ENCODE measurements at regions not wholly inside any gene's neighbourhood (a gene's known extent, or its start where the extent isn't known, plus 50 kb on each side); places are given as distances from the start of the nearest gene placed in this dataset.

GRCh38 chr4:52173470-52174045 lies 122.5 kb downstream of the SPATA18 start:
- intact Hi-C loops (cut with DNase I; ENCODE audit: low total_unique reads), result no loop called here
- peak in 1 of 2 donors; percentile 40 for DNase-seq
- TF ChIP-seq POLR2A (IDR thresholded peaks at IDR 0.05) (no peak), CTCF (IDR thresholded peaks at IDR 0.05) (no peak)
- Histone ChIP-seq H3K36me3 (no peaks in the 10 kb centered on the region), H3K9me3 (no peaks in the 10 kb centered on the region), H3K4me3 (no peak overlapping the region), H3K27ac (no peak overlapping the region), H3K4me1 (no peaks in the 10 kb centered on the region), H3K27me3 (no peaks in the 10 kb centered on the region)

DNA sequence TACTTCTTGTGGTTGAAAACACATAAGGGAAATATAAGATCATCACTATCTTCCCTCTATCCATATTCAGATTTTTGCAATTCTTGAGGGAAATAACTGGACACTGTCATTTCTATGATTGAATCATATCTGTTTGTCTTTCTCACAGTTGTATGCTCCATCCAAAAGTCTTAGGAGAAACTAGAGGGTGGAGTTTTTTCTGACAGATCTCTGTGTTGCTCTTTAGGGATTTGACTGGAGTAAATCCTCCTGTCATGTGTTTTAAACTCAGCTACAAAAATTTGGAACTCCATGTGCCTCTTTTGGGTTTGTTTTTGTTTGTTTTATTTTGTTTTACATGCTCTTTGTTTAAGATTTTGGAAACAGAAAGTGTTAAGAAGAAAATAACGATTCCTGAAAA lies 136.5 kb downstream of the SPATA18 start:
- no peaks in the 10 kb centered on the region for H3K4me1 ChIP-seq
- TF ChIP-seq POLR2A (IDR thresholded peaks at IDR 0.05), result no peak
- TF ChIP-seq CTCF (IDR thresholded peaks at IDR 0.05), result no peak
- intact Hi-C loops (cut with DNase I; ENCODE audit: low total_unique reads), result no loop called here

GRCh38 chr4:52192001-52192400 lies 140.9 kb downstream of the SPATA18 start:
- TF ChIP-seq POLR2A (IDR thresholded peaks at IDR 0.05) (no peak), CTCF (IDR thresholded peaks at IDR 0.05) (no peak)
- H3K27me3 ChIP-seq, result no peaks in the 10 kb centered on the region
- no peak overlapping the region for H3K4me3 ChIP-seq
- intact Hi-C loops (cut with DNase I; ENCODE audit: low total_unique reads), result no loop called here
- no peak for DNase-seq
- H3K27ac ChIP-seq, result no peak overlapping the region
- no peaks in the 10 kb centered on the region for H3K9me3 ChIP-seq
- H3K4me1 ChIP-seq, result no peaks in the 10 kb centered on the region
- no peaks in the 10 kb centered on the region for H3K36me3 ChIP-seq

More for the DNA sequence above, 136.5 kb downstream of the SPATA18 start:
- no peaks in the 10 kb centered on the region for H3K27me3 ChIP-seq
- DNase-seq, result no peak
- no peaks in the 10 kb centered on the region for H3K36me3 ChIP-seq
- H3K9me3 ChIP-seq, result no peaks in the 10 kb centered on the region
- H3K27ac ChIP-seq, result no peak overlapping the region
- no peak overlapping the region for H3K4me3 ChIP-seq

DNA sequence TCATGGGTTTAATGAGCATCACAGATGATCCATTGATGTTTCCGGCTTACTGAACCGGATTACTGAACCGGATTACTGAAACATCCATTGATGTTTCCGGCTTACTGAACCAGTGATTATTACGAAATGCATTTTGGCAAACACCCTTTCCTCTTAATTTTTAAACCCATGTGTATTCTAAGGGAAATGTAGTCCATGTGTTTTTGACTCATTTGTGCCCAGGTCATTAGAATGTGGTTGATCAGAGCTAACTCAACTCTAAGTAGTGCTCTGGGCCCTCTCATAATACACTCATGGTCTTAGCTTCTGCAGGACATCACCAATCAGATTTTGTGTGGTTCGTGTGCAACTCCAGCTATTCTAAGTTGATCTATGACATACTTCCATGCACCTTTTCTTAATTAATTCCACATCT lies 141.6 kb downstream of the SPATA18 start:
- H3K4me1 ChIP-seq, result no peaks in the 10 kb centered on the region

GRCh38 chr4:52195869-52196268 lies 144.8 kb downstream of the SPATA18 start:
- TF ChIP-seq POLR2A (IDR thresholded peaks at IDR 0.05), result no peak
- TF ChIP-seq CTCF (IDR thresholded peaks at IDR 0.05), result no peak

More for the DNA sequence above, 141.6 kb downstream of the SPATA18 start:
- intact Hi-C loops (cut with DNase I; ENCODE audit: low total_unique reads), result no loop called here
- no peaks in the 10 kb centered on the region for H3K9me3 ChIP-seq
- TF ChIP-seq CTCF (IDR thresholded peaks at IDR 0.05) (no peak), POLR2A (IDR thresholded peaks at IDR 0.05) (no peak)
- no peaks in the 10 kb centered on the region for H3K36me3 ChIP-seq
- no peaks in the 10 kb centered on the region for H3K27me3 ChIP-seq
- H3K27ac ChIP-seq, result no peak overlapping the region
- DNase-seq, result no peak
- H3K4me3 ChIP-seq, result no peak overlapping the region

More at GRCh38 chr4:52195869-52196268, 144.8 kb downstream of the SPATA18 start:
- Histone ChIP-seq H3K9me3 (no peaks in the 10 kb centered on the region), H3K27ac (no peak overlapping the region), H3K4me3 (no peak overlapping the region), H3K27me3 (no peaks in the 10 kb centered on the region), H3K4me1 (no peaks in the 10 kb centered on the region), H3K36me3 (no peaks in the 10 kb centered on the region)
- DNase-seq, result no peak
- intact Hi-C loops (cut with DNase I; ENCODE audit: low total_unique reads), result no loop called here
